ENCODE measurements at regions not wholly inside any gene's neighbourhood (a gene's known extent, or its start where the extent isn't known, plus 50 kb on each side); places are given as distances from the start of the nearest gene placed in this dataset.

DNA sequence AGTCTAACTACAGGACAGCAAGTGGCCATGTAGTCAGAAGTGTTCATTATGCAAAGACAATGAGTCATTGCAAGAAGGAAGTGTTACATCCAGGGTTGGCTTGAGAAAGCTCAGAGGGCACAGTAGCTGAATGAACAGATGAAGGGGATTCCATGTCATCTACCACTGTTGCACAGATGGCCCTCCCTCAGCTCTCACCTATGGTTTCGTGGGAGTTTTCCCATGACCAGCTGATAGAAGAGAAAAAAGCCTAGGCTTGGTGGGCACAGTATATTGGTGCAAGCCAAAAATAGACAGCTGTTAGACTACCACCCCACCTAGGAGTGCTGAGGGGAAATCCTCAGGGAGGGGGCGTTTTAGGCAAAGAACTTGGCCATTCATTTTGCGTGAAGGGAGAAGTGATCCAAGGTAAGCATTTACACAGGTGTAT lies 217.0 kb downstream of the DMRT2 start:
- TF ChIP-seq, protein P1, sequence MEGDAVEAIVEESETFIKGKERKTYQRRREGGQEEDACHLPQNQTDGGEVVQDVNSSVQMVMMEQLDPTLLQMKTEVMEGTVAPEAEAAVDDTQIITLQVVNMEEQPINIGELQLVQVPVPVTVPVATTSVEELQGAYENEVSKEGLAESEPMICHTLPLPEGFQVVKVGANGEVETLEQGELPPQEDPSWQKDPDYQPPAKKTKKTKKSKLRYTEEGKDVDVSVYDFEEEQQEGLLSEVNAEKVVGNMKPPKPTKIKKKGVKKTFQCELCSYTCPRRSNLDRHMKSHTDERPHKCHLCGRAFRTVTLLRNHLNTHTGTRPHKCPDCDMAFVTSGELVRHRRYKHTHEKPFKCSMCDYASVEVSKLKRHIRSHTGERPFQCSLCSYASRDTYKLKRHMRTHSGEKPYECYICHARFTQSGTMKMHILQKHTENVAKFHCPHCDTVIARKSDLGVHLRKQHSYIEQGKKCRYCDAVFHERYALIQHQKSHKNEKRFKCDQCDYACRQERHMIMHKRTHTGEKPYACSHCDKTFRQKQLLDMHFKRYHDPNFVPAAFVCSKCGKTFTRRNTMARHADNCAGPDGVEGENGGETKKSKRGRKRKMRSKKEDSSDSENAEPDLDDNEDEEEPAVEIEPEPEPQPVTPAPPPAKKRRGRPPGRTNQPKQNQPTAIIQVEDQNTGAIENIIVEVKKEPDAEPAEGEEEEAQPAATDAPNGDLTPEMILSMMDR (IDR thresholded peaks at IDR 0.05; ENCODE audit: low read depth, low read length), result no peak
- no peak for TF ChIP-seq POLR2A (IDR thresholded peaks at IDR 0.05; ENCODE audit: extremely low read depth, insufficient read length)

Data from NB4 (cell line).